Gastrocnemius medialis (tissue), 4 donors: ENCODE measurements at regions not wholly inside any gene's neighbourhood (a gene's known extent, or its start where the extent isn't known, plus 50 kb on each side); places are given as distances from the start of the nearest gene placed in this dataset.

Experiments
- CTCF ChIP-seq, 5 experiments: fragments of 450-650 bp in 3 of 5; fragments of 200-600 bp in 2 of 5; sonication (generic) in 2 of 5; IDR thresholded peaks in 4 of 5; conservative IDR thresholded peaks in 1 of 5; 1 replicate in 4 of 5; 2 replicates in 1 of 5; pipeline ENCODE4 v1.5.1; 2016 to 2019; ENCODE audit warnings: antibody characterized with exemption in 5 of 5, mild to moderate bottlenecking in 3 of 5, moderate library complexity in 3 of 5
- POLR2A ChIP-seq, 2 donors: fragments of 450-650 bp; IDR thresholded peaks; one replicate each; pipeline ENCODE4 v1.6.1; 2017; ENCODE audit warnings: antibody characterized with exemption in 2 of 2, mild to moderate bottlenecking in 2 of 2, moderate library complexity in 2 of 2

DNA sequence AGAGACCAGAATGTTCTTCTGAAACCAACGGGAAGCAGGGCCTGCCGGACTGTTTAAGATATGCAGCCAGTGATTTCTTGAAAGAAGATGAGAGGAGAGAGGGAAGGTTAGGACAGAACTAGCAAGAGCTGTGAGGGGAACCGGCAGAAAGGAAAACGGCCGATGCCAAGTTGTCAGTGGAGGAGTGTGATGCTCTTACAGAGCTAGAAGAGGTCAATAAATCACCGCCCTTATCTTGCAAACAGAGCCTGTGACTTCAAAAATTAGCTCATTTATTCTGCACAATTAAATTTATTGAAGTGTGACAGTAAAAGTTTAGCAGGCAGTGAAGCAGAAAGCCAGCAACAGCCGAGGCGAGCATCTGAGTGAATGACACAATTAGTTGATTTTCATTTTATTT lies 509.5 kb upstream of the ID4 start:
- no peak for TF ChIP-seq CTCF (IDR thresholded peaks at IDR 0.05 in 4 of 5, conservative IDR thresholded peaks at IDR 0.05 in 1 of 5)
- no peak for TF ChIP-seq POLR2A (IDR thresholded peaks at IDR 0.05)
